H9 (cell line): ENCODE measurements at regions not wholly inside any gene's neighbourhood (a gene's known extent, or its start where the extent isn't known, plus 50 kb on each side); places are given as distances from the start of the nearest gene placed in this dataset.

Experiments
- DNase-seq: peaks from one replicate; pipeline ENCODE4 v3.0.0-alpha.2; 2017
- H2AFZ ChIP-seq: one replicate; pipeline ENCODE4 v1.6.1; 2013; ENCODE audit warnings: mild to moderate bottlenecking, low read length, control low read depth, moderate library complexity
- H2AK5ac ChIP-seq: 2 replicates; pipeline ENCODE4 v1.6.1; 2013; ENCODE audit warnings: low read length, control low read depth, mixed read lengths; ENCODE audit not compliant: insufficient read length
- H2BK120ac ChIP-seq: one replicate; pipeline ENCODE4 v1.6.1; 2013; ENCODE audit warnings: low read depth, mild to moderate bottlenecking, low read length, control low read depth, inconsistent platforms; ENCODE audit not compliant: poor library complexity, severe bottlenecking
- H2BK12ac ChIP-seq: 2 replicates; pipeline ENCODE4 v1.6.1; 2013; ENCODE audit warnings: low read length, control low read depth, mixed read lengths, low read depth; ENCODE audit not compliant: insufficient read length
- H2BK15ac ChIP-seq: 2 replicates; pipeline ENCODE4 v1.6.1; 2013; ENCODE audit warnings: low read depth, low read length, control low read depth
- H2BK20ac ChIP-seq: one replicate; pipeline ENCODE4 v1.6.1; 2013; ENCODE audit warnings: low read depth, mild to moderate bottlenecking, low read length, control low read depth, inconsistent platforms; ENCODE audit not compliant: poor library complexity, severe bottlenecking
- H2BK5ac ChIP-seq: 2 replicates; pipeline ENCODE4 v1.6.1; 2013; ENCODE audit warnings: low read length, control low read depth, mixed read lengths; ENCODE audit not compliant: insufficient read length
- H3K14ac ChIP-seq: 2 replicates; pipeline ENCODE4 v1.6.1; 2013; ENCODE audit warnings: low read length, control low read depth; ENCODE audit not compliant: insufficient read depth
- H3K18ac ChIP-seq: 2 replicates; pipeline ENCODE4 v1.6.1; 2013; ENCODE audit warnings: low read depth, mild to moderate bottlenecking, mixed read lengths, low read length, control low read depth; ENCODE audit not compliant: insufficient read length
- H3K23ac ChIP-seq: 2 replicates; pipeline ENCODE4 v1.6.1; 2013; ENCODE audit warnings: low read length, control low read depth, mixed read lengths, low read depth; ENCODE audit not compliant: insufficient read length
- H3K23me2 ChIP-seq: 2 replicates; pipeline ENCODE4 v1.6.1; 2013; ENCODE audit warnings: low read depth, mild to moderate bottlenecking, mixed read lengths, low read length, control low read depth; ENCODE audit not compliant: insufficient read length, poor library complexity, severe bottlenecking
- H3K27ac ChIP-seq: 2 replicates; pipeline ENCODE4 v1.5.1; 2013; ENCODE audit warnings: low read length, control low read depth, mixed read lengths, low read depth; ENCODE audit not compliant: insufficient read length
- H3K27me3 ChIP-seq: 2 replicates; pipeline ENCODE4 v1.6.1; 2013; ENCODE audit warnings: low read length, control low read depth, inconsistent platforms; ENCODE audit not compliant: insufficient read depth
- H3K4ac ChIP-seq: 2 replicates; pipeline ENCODE4 v1.6.1; 2013; ENCODE audit warnings: low read depth, mild to moderate bottlenecking, control low read depth, inconsistent platforms, low read length, moderate library complexity
- H3K4me1 ChIP-seq: 2 replicates; pipeline ENCODE4 v1.6.1; 2013; ENCODE audit warnings: low read length, control low read depth, inconsistent platforms; ENCODE audit not compliant: insufficient read depth
- H3K4me2 ChIP-seq: 2 replicates; pipeline ENCODE4 v1.6.1; 2013; ENCODE audit warnings: low read length, control low read depth, mixed read lengths; ENCODE audit not compliant: insufficient read length, insufficient read depth
- H3K56ac ChIP-seq: 2 replicates; pipeline ENCODE4 v1.6.1; 2013; ENCODE audit warnings: low read depth, mild to moderate bottlenecking, mixed read lengths, low read length, control low read depth; ENCODE audit not compliant: insufficient read length
- H3K79me1 ChIP-seq: 2 replicates; pipeline ENCODE4 v1.6.1; 2013; ENCODE audit warnings: low read depth, mild to moderate bottlenecking, moderate library complexity, low read length, control low read depth, inconsistent platforms; ENCODE audit not compliant: insufficient read depth, poor library complexity, severe bottlenecking
- H3K79me2 ChIP-seq: 2 replicates; pipeline ENCODE4 v1.6.1; 2013; ENCODE audit warnings: low read length, control low read depth, inconsistent platforms; ENCODE audit not compliant: insufficient read depth
- H3K9ac ChIP-seq: 2 replicates; pipeline ENCODE4 v1.6.1; 2013; ENCODE audit warnings: low read length, control low read depth, mixed read lengths; ENCODE audit not compliant: insufficient read length; ENCODE audit errors: extremely low read depth
- H3K9me3 ChIP-seq: one replicate; pipeline ENCODE4 v1.6.1; 2013; ENCODE audit warnings: low read depth, low read length, inconsistent platforms; ENCODE audit not compliant: control insufficient read depth
- H3T11ph ChIP-seq: one replicate; pipeline ENCODE4 v1.6.1; 2013; ENCODE audit warnings: mild to moderate bottlenecking, low read length, control low read depth, inconsistent platforms
- H4K20me1 ChIP-seq: one replicate; pipeline ENCODE4 v1.6.1; 2013; ENCODE audit not compliant: control insufficient read depth, insufficient read length, insufficient read depth
- H4K5ac ChIP-seq: 2 replicates; pipeline ENCODE4 v1.6.1; 2013; ENCODE audit warnings: low read depth, mild to moderate bottlenecking, mixed read lengths, low read length, control low read depth; ENCODE audit not compliant: insufficient read length
- H4K8ac ChIP-seq: replicated peaks from 2 replicates; pipeline ENCODE4 v1.6.1; 2013; ENCODE audit warnings: low read length, control low read depth, mixed read lengths, low read depth; ENCODE audit not compliant: insufficient read length
- H4K91ac ChIP-seq: 2 replicates; pipeline ENCODE4 v1.6.1; 2013; ENCODE audit warnings: low read depth, mild to moderate bottlenecking, moderate library complexity, mixed read lengths, low read length, control low read depth; ENCODE audit not compliant: insufficient read length
- H3K27ac Mint-ChIP-seq, 3 experiments: 2 replicates in 2 of 3; 3 replicates in 1 of 3; pipeline ENCODE4 v1.8.0; 2020 to 2021; ENCODE audit warnings: mixed read lengths in 3 of 3, mild to moderate bottlenecking in 1 of 3, moderate library complexity in 1 of 3
- H3K27me3 Mint-ChIP-seq: 2 replicates; pipeline ENCODE4 v1.8.0; 2021; ENCODE audit warnings: low read depth, mild to moderate bottlenecking, moderate library complexity, mixed read lengths
- H3K36me3 Mint-ChIP-seq, 3 experiments: 2 replicates in 2 of 3; 3 replicates in 1 of 3; pipeline ENCODE4 v1.8.0; 2020 to 2021; ENCODE audit warnings: low read depth in 3 of 3, mixed read lengths in 3 of 3; ENCODE audit not compliant: insufficient read depth in 1 of 3
- H3K4me1 Mint-ChIP-seq, 2 experiments: 2 replicates each; pipeline ENCODE4 v1.8.0; 2020; ENCODE audit warnings: mixed read lengths in 2 of 2
- H3K4me3 Mint-ChIP-seq, 2 experiments: 2 replicates in 1 of 2; 3 replicates in 1 of 2; pipeline ENCODE4 v1.8.0; 2020 to 2021; ENCODE audit warnings: mild to moderate bottlenecking in 2 of 2, mixed read lengths in 2 of 2, moderate library complexity in 1 of 2
- H3K9me3 Mint-ChIP-seq, 2 experiments: 2 replicates in 1 of 2; 3 replicates in 1 of 2; pipeline ENCODE4 v1.8.0; 2020; ENCODE audit warnings: mild to moderate bottlenecking in 2 of 2, mixed read lengths in 2 of 2, moderate library complexity in 1 of 2
- WGBS: extraction: QIAGEN DNeasy Blood & Tissue Kit; methylation state at CpG from one replicate; pipeline ENCODE4 v1.1.7; 2013; ENCODE audit warnings: missing lambda C conversion rate, low lambda C conversion rate, mixed read lengths; ENCODE audit not compliant: insufficient read length; ENCODE audit errors: extremely low coverage; 5-methylcytosine and 5-hydroxymethylcytosine counted together
- TF ChIP-seq, protein P1 (sequence below): fragments of 200-600 bp; sonication (generic); conservative IDR thresholded peaks from 3 replicates; pipeline ENCODE4 v1.8.0; 2021; ENCODE audit warnings: antibody characterized with exemption, mild to moderate bottlenecking

- Mint-ChIP-seq H3K9me3 (peaks cover 16 to 23% of the 10 kb centered on the region in 2 experiments), H3K4me3 (no peak overlapping the region), H3K27me3 (no peaks in the 10 kb centered on the region), H3K36me3 (peaks cover 6 to 30% (median 11%) of the 10 kb centered on the region in 3 experiments), H3K27ac (peak overlapping the region in 1 of 3 experiments; percentile 50; a peak in 2 of 7 replicates), H3K4me1 (peaks cover 30 to 35% of the 10 kb centered on the region in 2 experiments)
- TF ChIP-seq, protein P1, sequence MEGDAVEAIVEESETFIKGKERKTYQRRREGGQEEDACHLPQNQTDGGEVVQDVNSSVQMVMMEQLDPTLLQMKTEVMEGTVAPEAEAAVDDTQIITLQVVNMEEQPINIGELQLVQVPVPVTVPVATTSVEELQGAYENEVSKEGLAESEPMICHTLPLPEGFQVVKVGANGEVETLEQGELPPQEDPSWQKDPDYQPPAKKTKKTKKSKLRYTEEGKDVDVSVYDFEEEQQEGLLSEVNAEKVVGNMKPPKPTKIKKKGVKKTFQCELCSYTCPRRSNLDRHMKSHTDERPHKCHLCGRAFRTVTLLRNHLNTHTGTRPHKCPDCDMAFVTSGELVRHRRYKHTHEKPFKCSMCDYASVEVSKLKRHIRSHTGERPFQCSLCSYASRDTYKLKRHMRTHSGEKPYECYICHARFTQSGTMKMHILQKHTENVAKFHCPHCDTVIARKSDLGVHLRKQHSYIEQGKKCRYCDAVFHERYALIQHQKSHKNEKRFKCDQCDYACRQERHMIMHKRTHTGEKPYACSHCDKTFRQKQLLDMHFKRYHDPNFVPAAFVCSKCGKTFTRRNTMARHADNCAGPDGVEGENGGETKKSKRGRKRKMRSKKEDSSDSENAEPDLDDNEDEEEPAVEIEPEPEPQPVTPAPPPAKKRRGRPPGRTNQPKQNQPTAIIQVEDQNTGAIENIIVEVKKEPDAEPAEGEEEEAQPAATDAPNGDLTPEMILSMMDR = no peak
- Histone ChIP-seq H2AFZ (no peak overlapping the region), H2BK5ac (no peak overlapping the region), H2BK12ac (no peak overlapping the region), H2BK15ac (no peak overlapping the region), H3K56ac (no peak overlapping the region), H2BK120ac (no peak overlapping the region), H4K8ac (no peak overlapping the region), H3K18ac (no peak overlapping the region), H3K27ac (no peak overlapping the region), H4K20me1 (no peaks in the 10 kb centered on the region), H3K27me3 (no peaks in the 10 kb centered on the region), H3K4me2 (no peak overlapping the region), H3K23me2 (no peaks in the 10 kb centered on the region), H3K14ac (no peak overlapping the region), H3K9me3 (no peaks in the 10 kb centered on the region), H3T11ph (no peak overlapping the region), H3K4ac (no peak overlapping the region), H2AK5ac (no peak overlapping the region), H4K91ac (no peak overlapping the region), H3K79me2 (no peaks in the 10 kb centered on the region), H2BK20ac (no peak overlapping the region), H3K79me1 (no peaks in the 10 kb centered on the region), H3K9ac (no peak overlapping the region), H4K5ac (no peak overlapping the region), H3K4me1 (no peaks in the 10 kb centered on the region), H3K23ac (no peak overlapping the region)
- WGBS = no CpG with 5 or more reads among the region's 4 CpGs
- no peak for DNase-seq
Measured at GRCh38 chrX:16258882-16259281, 91.6 kb downstream of the MAGEB17 start.
